DOHH2 (cell line): ENCODE measurements at regions not wholly inside any gene's neighbourhood (a gene's known extent, or its start where the extent isn't known, plus 50 kb on each side); places are given as distances from the start of the nearest gene placed in this dataset.

Experiments used
- H3F3A ChIP-seq: fragments of 200-600 bp; sonication (generic), shearing (Covaris generic); 2 replicates; pipeline ENCODE4 v1.6.0; 2016; ENCODE audit warnings: antibody characterized with exemption, mild to moderate bottlenecking; ENCODE audit not compliant: control insufficient read depth, insufficient read depth
- H3K27ac ChIP-seq: fragments of 200-600 bp; sonication (generic); 2 replicates; pipeline ENCODE4 v1.5.1; 2014; ENCODE audit warnings: low read depth, mild to moderate bottlenecking, low read length, moderate library complexity
- H3K27me3 ChIP-seq: fragments of 200-600 bp; sonication (generic); 2 replicates; pipeline ENCODE4 v1.6.1; 2014; ENCODE audit warnings: mild to moderate bottlenecking, low read length, mixed read lengths; ENCODE audit not compliant: control insufficient read depth
- H3K36me3 ChIP-seq: fragments of 200-600 bp; sonication (generic); 2 replicates; pipeline ENCODE4 v1.6.1; 2014; ENCODE audit warnings: mild to moderate bottlenecking, low read length, moderate library complexity, mixed read lengths; ENCODE audit not compliant: control insufficient read depth
- H3K4me1 ChIP-seq: fragments of 200-600 bp; sonication (generic); 2 replicates; pipeline ENCODE4 v1.6.1; 2014; ENCODE audit warnings: mild to moderate bottlenecking, low read length, mixed read lengths; ENCODE audit not compliant: control insufficient read depth
- H3K4me2 ChIP-seq: fragments of 200-600 bp; sonication (generic); 2 replicates; pipeline ENCODE4 v1.6.0; 2014; ENCODE audit warnings: mild to moderate bottlenecking, low read length, moderate library complexity
- H3K4me3 ChIP-seq: fragments of 200-600 bp; sonication (generic); 2 replicates; pipeline ENCODE4 v1.5.1; 2014; ENCODE audit warnings: mild to moderate bottlenecking, low read length, mixed read lengths
- H3K79me2 ChIP-seq: fragments of 200-600 bp; sonication (generic); 2 replicates; pipeline ENCODE4 v1.6.1; 2014; ENCODE audit warnings: mild to moderate bottlenecking, low read length, mixed read lengths; ENCODE audit not compliant: control insufficient read depth
- H3K9me2 ChIP-seq: fragments of 200-600 bp; sonication (generic); replicated peaks from 2 replicates; pipeline ENCODE4 v1.6.1; 2014; ENCODE audit warnings: mild to moderate bottlenecking, low read length, mixed read lengths; ENCODE audit not compliant: control insufficient read depth
- H3K9me3 ChIP-seq: fragments of 200-600 bp; sonication (generic); 2 replicates; pipeline ENCODE4 v1.6.1; 2014; ENCODE audit warnings: antibody characterized with exemption, low read length, mixed read lengths; ENCODE audit not compliant: control insufficient read depth, insufficient read depth
- H4K20me1 ChIP-seq: fragments of 200-600 bp; sonication (generic); 2 replicates; pipeline ENCODE4 v1.6.0; 2014; ENCODE audit warnings: low read depth, mild to moderate bottlenecking, antibody characterized with exemption, low read length, moderate library complexity; ENCODE audit not compliant: control insufficient read depth, insufficient read depth
- EZH2phosphoT487 ChIP-seq: fragments of 200-600 bp; sonication (generic); IDR thresholded peaks from 2 replicates; pipeline ENCODE4 v1.6.1; 2017; ENCODE audit warnings: borderline replicate concordance, mild to moderate bottlenecking, antibody characterized with exemption, low read length, moderate library complexity, mixed read lengths
- TF ChIP-seq, protein P1 (sequence below): fragments of 200-600 bp; sonication (generic); IDR thresholded peaks from one replicate; pipeline ENCODE4 v1.5.1; 2014; ENCODE audit warnings: antibody characterized with exemption, mild to moderate bottlenecking, low read depth, low read length; ENCODE audit not compliant: poor library complexity, severe bottlenecking

DNA sequence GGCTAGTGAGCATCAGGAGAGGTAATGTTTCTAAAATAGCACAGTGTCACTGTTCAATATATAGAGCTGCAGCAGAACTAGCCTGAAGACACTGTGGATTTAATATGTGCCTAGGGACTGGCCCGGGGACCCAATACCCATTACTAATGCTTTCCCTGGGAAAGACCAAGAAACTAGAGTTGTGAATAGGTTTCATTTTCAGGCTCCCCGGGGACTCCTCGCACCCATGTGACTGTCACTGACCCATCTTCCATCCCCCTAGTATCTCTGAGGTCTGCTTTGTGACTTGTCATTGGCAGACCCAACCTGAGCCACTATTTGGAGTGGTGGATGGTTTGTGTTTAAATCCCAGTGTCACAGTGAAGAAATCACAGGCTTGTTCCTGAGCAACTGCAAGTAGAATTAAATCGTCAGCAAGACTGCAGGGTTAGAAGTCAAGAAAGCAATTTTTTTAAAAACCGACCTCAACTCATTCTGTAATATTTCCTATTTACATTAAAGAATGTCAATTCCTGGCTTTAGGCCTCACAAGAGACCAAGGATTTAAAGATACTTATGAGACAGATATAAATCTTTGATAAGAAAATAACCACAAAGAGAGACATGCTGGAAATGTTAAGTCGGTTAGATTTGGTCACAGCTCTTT, 130.0 kb upstream of the TNR start:
- no peak for TF ChIP-seq EZH2phosphoT487
- TF ChIP-seq, protein P1, sequence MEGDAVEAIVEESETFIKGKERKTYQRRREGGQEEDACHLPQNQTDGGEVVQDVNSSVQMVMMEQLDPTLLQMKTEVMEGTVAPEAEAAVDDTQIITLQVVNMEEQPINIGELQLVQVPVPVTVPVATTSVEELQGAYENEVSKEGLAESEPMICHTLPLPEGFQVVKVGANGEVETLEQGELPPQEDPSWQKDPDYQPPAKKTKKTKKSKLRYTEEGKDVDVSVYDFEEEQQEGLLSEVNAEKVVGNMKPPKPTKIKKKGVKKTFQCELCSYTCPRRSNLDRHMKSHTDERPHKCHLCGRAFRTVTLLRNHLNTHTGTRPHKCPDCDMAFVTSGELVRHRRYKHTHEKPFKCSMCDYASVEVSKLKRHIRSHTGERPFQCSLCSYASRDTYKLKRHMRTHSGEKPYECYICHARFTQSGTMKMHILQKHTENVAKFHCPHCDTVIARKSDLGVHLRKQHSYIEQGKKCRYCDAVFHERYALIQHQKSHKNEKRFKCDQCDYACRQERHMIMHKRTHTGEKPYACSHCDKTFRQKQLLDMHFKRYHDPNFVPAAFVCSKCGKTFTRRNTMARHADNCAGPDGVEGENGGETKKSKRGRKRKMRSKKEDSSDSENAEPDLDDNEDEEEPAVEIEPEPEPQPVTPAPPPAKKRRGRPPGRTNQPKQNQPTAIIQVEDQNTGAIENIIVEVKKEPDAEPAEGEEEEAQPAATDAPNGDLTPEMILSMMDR = no peak
- H3K27ac ChIP-seq = no peak overlapping the region
- no peaks in the 10 kb centered on the region; the same call in 1 of the 2 replicates for H3K27me3 ChIP-seq
- H3K4me2 ChIP-seq = no peak overlapping the region
- no peaks in the 10 kb centered on the region for H3K9me2 ChIP-seq
- no peaks in the 10 kb centered on the region for H3K36me3 ChIP-seq
- no peaks in the 10 kb centered on the region for H4K20me1 ChIP-seq
- H3F3A ChIP-seq = no peaks in the 10 kb centered on the region
- H3K4me3 ChIP-seq = no peak overlapping the region
- no peaks in the 10 kb centered on the region for H3K79me2 ChIP-seq
- H3K9me3 ChIP-seq = no peaks in the 10 kb centered on the region
- H3K4me1 ChIP-seq = no peaks in the 10 kb centered on the region

- Histone ChIP-seq H3K4me3 (no peak overlapping the region), H3K9me3 (no peaks in the 10 kb centered on the region), H3K9me2 (no peaks in the 10 kb centered on the region), H3K27me3 (no peaks in the 10 kb centered on the region; the same call in 1 of the 2 replicates), H3K36me3 (no peaks in the 10 kb centered on the region), H3K4me1 (no peaks in the 10 kb centered on the region), H3K79me2 (no peaks in the 10 kb centered on the region), H3K4me2 (no peak overlapping the region), H3F3A (no peaks in the 10 kb centered on the region), H4K20me1 (no peaks in the 10 kb centered on the region), H3K27ac (no peak overlapping the region)
- TF ChIP-seq EZH2phosphoT487 = no peak
- TF ChIP-seq, protein P1 = no peak
These were observed 129.2 kb upstream of the TNR start for GRCh38 chr1:175872588-175872987.

DNA sequence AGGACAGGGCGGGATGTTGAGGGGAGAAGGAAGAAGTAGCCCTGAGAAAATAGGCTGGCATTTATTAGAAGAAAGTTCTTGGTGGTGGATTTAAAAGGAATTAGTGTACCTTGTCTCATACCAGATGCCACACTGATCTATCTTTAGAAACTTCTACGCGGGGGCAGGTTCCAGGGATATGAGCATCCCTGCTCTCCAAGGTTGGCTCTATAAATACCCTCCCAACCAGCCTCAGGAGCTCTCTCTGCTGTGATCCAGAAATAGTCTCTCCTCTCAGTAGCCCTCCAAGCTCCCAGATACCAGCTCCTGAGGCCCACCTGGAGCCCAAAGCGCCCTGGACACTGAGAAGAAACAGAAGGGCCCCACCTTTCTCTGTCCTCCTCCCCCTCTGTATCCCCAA, 128.3 kb upstream of the TNR start:
- Histone ChIP-seq H3K4me3 (no peak overlapping the region), H3K36me3 (no peaks in the 10 kb centered on the region), H4K20me1 (no peaks in the 10 kb centered on the region), H3K9me2 (no peaks in the 10 kb centered on the region), H3K9me3 (no peaks in the 10 kb centered on the region), H3K4me2 (no peak overlapping the region), H3F3A (no peaks in the 10 kb centered on the region), H3K4me1 (no peaks in the 10 kb centered on the region), H3K27ac (no peak overlapping the region), H3K79me2 (no peaks in the 10 kb centered on the region), H3K27me3 (peaks cover under 1% of the 10 kb centered on the region; the same call in 1 of the 2 replicates)
- TF ChIP-seq EZH2phosphoT487 = no peak
- TF ChIP-seq, protein P1 = no peak
